Adipocyte (in vitro differentiated cells): ENCODE measurements at regions not wholly inside any gene's neighbourhood (a gene's known extent, or its start where the extent isn't known, plus 50 kb on each side); places are given as distances from the start of the nearest gene placed in this dataset.
A peak's percentile ranks its signal among the peaks of the same experiment; 100 is the strongest.
"Not testable (repeated sequence)": the region's sequence is repeated elsewhere in the genome, so short reads cannot be mapped to it uniquely, and the experiment has no call there.

Source experiments
- DNase-seq: peaks from one replicate; pipeline ENCODE4 v3.0.0-alpha.2; 2015; ENCODE audit warnings: low read depth
- H3K27me3 ChIP-seq: replicated peaks from 2 replicates; pipeline ENCODE4 v1.7.0; 2013; ENCODE audit warnings: mild to moderate bottlenecking, low read length, moderate library complexity; ENCODE audit not compliant: control insufficient read depth, insufficient read depth
- H3K36me3 ChIP-seq: 2 replicates; pipeline ENCODE4 v1.7.0; 2013; ENCODE audit warnings: low read length, mild to moderate bottlenecking, moderate library complexity; ENCODE audit not compliant: control insufficient read depth, insufficient read depth, severe bottlenecking
- H3K4me1 ChIP-seq: 2 replicates; pipeline ENCODE4 v1.7.0; 2013; ENCODE audit warnings: mild to moderate bottlenecking, low read length, moderate library complexity; ENCODE audit not compliant: control insufficient read depth, insufficient read depth
- H3K4me3 ChIP-seq: 2 replicates; pipeline ENCODE4 v1.7.0; 2013; ENCODE audit warnings: mild to moderate bottlenecking, low read length, moderate library complexity
- H3K9ac ChIP-seq: 2 replicates; pipeline ENCODE4 v1.7.0; 2013; ENCODE audit warnings: mild to moderate bottlenecking, low read length, moderate library complexity
- H3K9me3 ChIP-seq: 2 replicates; pipeline ENCODE4 v1.7.0; 2013; ENCODE audit warnings: mild to moderate bottlenecking, low read length, moderate library complexity; ENCODE audit not compliant: control insufficient read depth

DNA sequence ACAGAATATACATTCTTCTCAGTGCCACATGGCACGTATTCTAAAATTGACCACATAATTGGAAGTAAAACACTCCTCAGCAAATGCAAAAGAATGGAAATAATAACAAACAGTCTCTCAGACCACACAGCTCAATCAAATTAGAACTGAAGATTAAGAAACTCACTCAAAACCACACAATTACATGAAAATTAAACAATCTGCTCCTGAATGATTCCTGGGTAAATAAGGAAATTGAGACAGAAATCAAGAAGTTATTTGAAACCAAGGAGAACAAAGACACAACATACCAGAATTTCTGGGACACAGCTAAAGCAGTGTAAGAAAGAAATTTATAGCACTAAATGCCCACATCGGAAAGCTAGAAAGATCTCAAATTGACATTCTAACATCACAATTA is 637.3 kb downstream of the ANKRD50 start:
- H3K36me3 ChIP-seq, H3K27me3 ChIP-seq, H3K4me3 ChIP-seq, H3K4me1 ChIP-seq, H3K9ac ChIP-seq, DNase-seq: not testable (repeated sequence)
- H3K9me3 ChIP-seq = peaks cover 29% of the 10 kb centered on the region

- Histone ChIP-seq H3K4me3 (peak overlapping the region; percentile 44), H3K9me3 (peaks cover 19% of the 10 kb centered on the region), H3K27me3 (no peaks in the 10 kb centered on the region), H3K9ac (peak overlapping the region; percentile 29), H3K4me1 (peaks cover 8% of the 10 kb centered on the region), H3K36me3 (no peaks in the 10 kb centered on the region)
- DNase-seq = no peak
These were observed 633.3 kb downstream of the ANKRD50 start for GRCh38 chr4:124079174-124079780.

- no peaks in the 10 kb centered on the region for H3K27me3 ChIP-seq
- H3K36me3 ChIP-seq = no peaks in the 10 kb centered on the region
- no peak overlapping the region for H3K9ac ChIP-seq
- H3K9me3 ChIP-seq = peaks cover 19% of the 10 kb centered on the region
- H3K4me1 ChIP-seq = peaks cover 30% of the 10 kb centered on the region
- DNase-seq = peak; percentile 54
- H3K4me3 ChIP-seq = no peak overlapping the region
These were observed 628.8 kb downstream of the ANKRD50 start for GRCh38 chr4:124083711-124084110.

DNA sequence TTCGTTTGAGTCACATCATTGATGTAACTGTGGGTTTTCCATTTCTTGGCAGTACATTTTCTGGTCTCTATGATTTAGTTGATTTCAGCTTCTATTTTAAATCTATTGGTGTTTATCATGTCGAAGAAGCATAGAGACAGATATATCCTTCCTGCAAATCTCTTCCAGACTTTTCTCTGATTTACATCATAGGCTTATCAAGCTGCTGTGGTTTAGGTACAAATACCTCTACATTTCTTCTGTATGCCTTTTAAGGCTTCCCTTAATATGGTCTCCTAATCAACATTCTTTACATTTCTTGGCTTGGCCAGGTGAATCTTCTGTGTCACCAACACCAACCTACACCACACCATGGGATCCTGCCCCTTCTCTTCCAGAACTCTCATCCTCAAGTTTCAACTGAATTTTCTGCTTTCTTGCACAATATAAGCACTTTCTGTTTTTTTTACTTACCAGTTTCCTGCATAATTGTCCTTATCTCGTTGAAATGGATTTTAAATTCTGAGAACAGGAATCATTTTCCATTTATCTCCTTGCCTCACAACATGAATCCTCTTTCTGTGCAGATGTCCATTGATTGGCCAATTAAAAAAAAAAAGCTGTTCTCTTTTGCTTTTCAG is 626.9 kb downstream of the ANKRD50 start:
- Histone ChIP-seq H3K4me1 (peaks cover 23% of the 10 kb centered on the region), H3K9me3 (peaks cover 8% of the 10 kb centered on the region), H3K9ac (peak overlapping the region; percentile 65), H3K4me3 (peak overlapping the region; percentile 3), H3K27me3 (no peaks in the 10 kb centered on the region), H3K36me3 (no peaks in the 10 kb centered on the region)
- DNase-seq = no peak

GRCh38 chr4:124090021-124090420 is 622.5 kb downstream of the ANKRD50 start:
- Histone ChIP-seq H3K4me3 (no peak overlapping the region), H3K4me1 (peaks cover 31% of the 10 kb centered on the region), H3K9me3 (no peaks in the 10 kb centered on the region), H3K36me3 (no peaks in the 10 kb centered on the region), H3K27me3 (no peaks in the 10 kb centered on the region), H3K9ac (no peak overlapping the region)
- no peak for DNase-seq

DNA sequence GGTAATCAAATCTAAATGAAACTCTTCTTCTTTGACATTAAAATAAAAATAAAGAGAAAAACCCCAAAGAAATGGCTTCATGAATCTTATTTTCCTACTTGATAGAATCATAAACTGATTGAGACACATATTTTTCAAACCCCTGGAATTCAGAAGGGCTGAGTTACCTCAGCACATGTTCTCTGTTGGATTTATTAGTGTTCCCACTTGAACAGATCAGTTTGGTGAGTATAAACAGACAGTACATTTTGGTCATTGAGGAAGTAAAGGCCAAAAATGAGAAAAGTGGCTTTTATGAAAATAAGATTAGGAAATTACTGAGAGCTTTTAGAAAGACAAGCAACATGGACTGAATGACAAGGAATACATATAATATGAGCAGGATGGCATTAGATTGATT is 620.4 kb downstream of the ANKRD50 start:
- Histone ChIP-seq H3K4me1 (peaks cover 12% of the 10 kb centered on the region), H3K9me3 (no peaks in the 10 kb centered on the region), H3K36me3 (no peaks in the 10 kb centered on the region), H3K27me3 (no peaks in the 10 kb centered on the region), H3K9ac (no peak overlapping the region), H3K4me3 (no peak overlapping the region)
- no peak for DNase-seq

GRCh38 chr4:124092541-124092984 is 620.0 kb downstream of the ANKRD50 start:
- H3K27me3 ChIP-seq = no peaks in the 10 kb centered on the region
- H3K36me3 ChIP-seq = no peaks in the 10 kb centered on the region
- H3K9me3 ChIP-seq = no peaks in the 10 kb centered on the region
- H3K4me1 ChIP-seq = peaks cover 16% of the 10 kb centered on the region
- no peak overlapping the region for H3K4me3 ChIP-seq
- no peak overlapping the region for H3K9ac ChIP-seq
- DNase-seq = no peak

DNA sequence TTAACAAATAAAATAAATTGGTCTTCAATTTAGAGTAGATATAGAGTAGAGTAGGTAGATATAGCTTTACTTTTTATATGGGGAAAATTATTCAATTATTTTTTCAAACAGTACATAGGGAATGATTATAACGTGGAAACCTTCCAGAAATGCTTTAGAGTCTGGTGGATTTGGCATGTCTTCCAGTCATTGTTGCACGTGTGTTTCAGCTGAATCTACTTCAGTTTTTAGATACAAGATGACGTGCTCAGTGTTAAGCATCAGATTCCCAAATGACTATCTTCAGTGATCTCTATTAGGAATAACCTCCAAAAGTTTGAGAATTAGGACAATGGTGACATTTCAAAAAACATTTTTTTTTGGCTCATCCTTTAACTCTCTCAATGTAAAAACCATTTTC is 616.9 kb downstream of the ANKRD50 start:
- Histone ChIP-seq H3K27me3 (no peaks in the 10 kb centered on the region), H3K4me3 (no peak overlapping the region), H3K4me1 (peaks cover 24% of the 10 kb centered on the region), H3K9ac (no peak overlapping the region), H3K9me3 (no peaks in the 10 kb centered on the region), H3K36me3 (no peaks in the 10 kb centered on the region)
- no peak for DNase-seq

GRCh38 chr4:124096290-124096689 is 616.2 kb downstream of the ANKRD50 start:
- H3K9me3 ChIP-seq = no peaks in the 10 kb centered on the region
- H3K27me3 ChIP-seq = no peaks in the 10 kb centered on the region
- no peaks in the 10 kb centered on the region for H3K36me3 ChIP-seq
- no peak overlapping the region for H3K4me3 ChIP-seq
- peaks cover 24% of the 10 kb centered on the region for H3K4me1 ChIP-seq
- no peak overlapping the region for H3K9ac ChIP-seq
- DNase-seq = no peak

DNA sequence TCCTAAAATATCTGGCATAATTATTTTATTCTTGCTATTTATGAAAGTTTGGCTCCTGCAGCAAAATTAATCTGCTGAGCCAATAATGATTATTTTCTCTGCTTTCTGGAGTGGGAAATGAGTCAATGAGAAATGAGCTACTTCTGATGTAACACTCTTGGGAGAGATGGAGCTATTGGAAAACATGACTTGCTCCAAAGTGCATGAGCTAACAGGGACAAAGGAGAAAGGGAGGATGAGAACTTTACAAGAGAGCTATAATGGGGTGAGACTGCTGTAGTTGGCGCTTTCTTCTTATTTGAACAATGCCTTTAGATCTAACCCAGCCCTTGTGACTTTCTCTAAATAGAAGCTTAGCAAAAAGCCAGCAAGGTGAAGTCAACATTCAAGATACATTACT is 615.1 kb downstream of the ANKRD50 start:
- no peak for DNase-seq
- peaks cover under 1% of the 10 kb centered on the region for H3K9me3 ChIP-seq
- no peaks in the 10 kb centered on the region for H3K36me3 ChIP-seq
- H3K4me1 ChIP-seq = peaks cover 19% of the 10 kb centered on the region
- peak overlapping the region; percentile 28 for H3K4me3 ChIP-seq
- H3K27me3 ChIP-seq = no peaks in the 10 kb centered on the region
- peak overlapping the region; percentile 2 for H3K9ac ChIP-seq

DNA sequence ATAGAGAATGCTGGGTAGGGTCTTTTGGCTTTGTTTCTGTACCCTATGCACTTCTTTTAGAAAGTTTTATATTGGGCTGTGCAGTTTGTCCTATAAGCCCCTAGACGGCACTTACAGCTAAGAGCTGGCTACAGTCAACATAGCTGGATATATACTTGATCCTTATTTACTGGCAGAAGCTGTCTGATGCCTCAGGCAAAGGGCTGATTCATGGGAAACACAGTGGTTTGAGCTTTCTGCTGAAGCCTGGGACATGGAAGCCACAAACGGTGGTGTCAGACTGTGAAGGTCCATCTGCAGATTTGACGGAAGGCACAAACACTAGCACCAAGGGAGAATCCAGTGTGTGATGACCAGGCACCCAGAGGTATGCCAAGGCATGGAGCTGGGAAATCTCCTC is 608.4 kb downstream of the ANKRD50 start:
- DNase-seq = no peak
- Histone ChIP-seq H3K4me3 (no peak overlapping the region), H3K9me3 (peaks cover 11% of the 10 kb centered on the region), H3K27me3 (no peaks in the 10 kb centered on the region), H3K36me3 (no peaks in the 10 kb centered on the region), H3K4me1 (no peaks in the 10 kb centered on the region), H3K9ac (no peak overlapping the region)

DNA sequence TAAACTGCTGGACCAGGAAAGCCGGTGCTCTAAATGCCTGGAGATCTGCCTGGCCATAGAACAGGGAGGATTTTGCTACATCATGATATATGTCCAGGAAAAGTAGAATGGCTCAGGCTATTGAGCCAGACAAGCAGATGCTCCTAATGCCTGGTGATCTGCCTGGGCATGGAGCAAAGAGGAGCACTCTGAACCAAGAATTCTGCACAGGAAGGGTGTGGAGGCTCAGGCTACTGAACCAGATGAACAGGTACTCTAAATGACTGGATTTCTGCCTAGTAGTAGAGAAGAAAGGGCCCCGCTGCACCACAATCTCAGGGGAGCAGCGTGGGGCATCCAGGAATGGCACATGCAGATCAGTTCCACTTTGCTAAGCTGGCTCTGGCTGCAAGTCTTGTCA is 607.9 kb downstream of the ANKRD50 start:
- no peaks in the 10 kb centered on the region for H3K4me1 ChIP-seq
- no peaks in the 10 kb centered on the region for H3K27me3 ChIP-seq
- H3K9me3 ChIP-seq = peaks cover 11% of the 10 kb centered on the region
- no peak for DNase-seq
- H3K9ac ChIP-seq = no peak overlapping the region
- H3K4me3 ChIP-seq = no peak overlapping the region
- H3K36me3 ChIP-seq = no peaks in the 10 kb centered on the region
